ENCODE measurements at regions not wholly inside any gene's neighbourhood (a gene's known extent, or its start where the extent isn't known, plus 50 kb on each side); places are given as distances from the start of the nearest gene placed in this dataset.

DNA sequence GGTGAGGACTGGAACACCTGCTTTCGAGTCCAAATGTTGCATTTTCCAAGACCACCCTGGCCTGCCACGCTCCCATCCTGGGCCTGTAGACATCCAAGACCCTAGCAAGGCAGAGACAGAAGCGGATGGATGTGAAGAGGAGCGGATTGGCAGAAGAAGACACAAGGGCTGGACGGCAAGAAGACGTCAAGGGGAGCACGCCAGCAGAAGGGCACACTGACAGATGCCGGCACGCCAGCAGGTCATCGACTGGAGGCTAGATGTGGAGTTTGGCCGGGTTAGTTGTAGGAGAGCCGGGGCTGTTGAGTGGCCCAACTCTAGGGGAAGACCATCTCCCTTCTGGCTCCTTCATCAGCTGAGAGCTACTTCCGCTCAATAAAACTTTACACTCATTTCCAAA is 251.6 kb downstream of the ZWINT start:
- no peak for TF ChIP-seq EZH2 (IDR thresholded peaks at IDR 0.05; ENCODE audit: low read depth)
- TF ChIP-seq, protein P1, sequence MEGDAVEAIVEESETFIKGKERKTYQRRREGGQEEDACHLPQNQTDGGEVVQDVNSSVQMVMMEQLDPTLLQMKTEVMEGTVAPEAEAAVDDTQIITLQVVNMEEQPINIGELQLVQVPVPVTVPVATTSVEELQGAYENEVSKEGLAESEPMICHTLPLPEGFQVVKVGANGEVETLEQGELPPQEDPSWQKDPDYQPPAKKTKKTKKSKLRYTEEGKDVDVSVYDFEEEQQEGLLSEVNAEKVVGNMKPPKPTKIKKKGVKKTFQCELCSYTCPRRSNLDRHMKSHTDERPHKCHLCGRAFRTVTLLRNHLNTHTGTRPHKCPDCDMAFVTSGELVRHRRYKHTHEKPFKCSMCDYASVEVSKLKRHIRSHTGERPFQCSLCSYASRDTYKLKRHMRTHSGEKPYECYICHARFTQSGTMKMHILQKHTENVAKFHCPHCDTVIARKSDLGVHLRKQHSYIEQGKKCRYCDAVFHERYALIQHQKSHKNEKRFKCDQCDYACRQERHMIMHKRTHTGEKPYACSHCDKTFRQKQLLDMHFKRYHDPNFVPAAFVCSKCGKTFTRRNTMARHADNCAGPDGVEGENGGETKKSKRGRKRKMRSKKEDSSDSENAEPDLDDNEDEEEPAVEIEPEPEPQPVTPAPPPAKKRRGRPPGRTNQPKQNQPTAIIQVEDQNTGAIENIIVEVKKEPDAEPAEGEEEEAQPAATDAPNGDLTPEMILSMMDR (conservative IDR thresholded peaks at IDR 0.05): no peak
- intact Hi-C loops (cut with micrococcal nuclease; ENCODE audit: unreplicated experiment): no loop called here
- H3K9me2 ChIP-seq (ENCODE audit: insufficient read depth): no peaks in the 10 kb centered on the region
- H3K9me3 ChIP-seq (ENCODE audit: insufficient read depth, low read depth): no peaks in the 10 kb centered on the region
- H3K4me1 ChIP-seq (replicated peaks; ENCODE audit: insufficient read depth): no peaks in the 10 kb centered on the region
- H3K4me3 ChIP-seq: no peak overlapping the region
- no peaks in the 10 kb centered on the region for H3K79me2 ChIP-seq (ENCODE audit: low read depth)
- no peak overlapping the region for H3K4me2 ChIP-seq
- no peaks in the 10 kb centered on the region for H4K20me1 ChIP-seq (ENCODE audit: insufficient read depth)
- no TSS peak for BruUV-seq (replicated peaks)
- H3K36me3 ChIP-seq (ENCODE audit: low read depth): no peaks in the 10 kb centered on the region
- no peak overlapping the region for H2AFZ ChIP-seq
- no peaks in the 10 kb centered on the region for H3F3A ChIP-seq (ENCODE audit: insufficient read depth, low read depth)
- H3K27me3 ChIP-seq (ENCODE audit: insufficient read depth, low read depth): no peaks in the 10 kb centered on the region
- ChIA-PET POLR2A (ENCODE audit: unreplicated experiment) (no interaction called here), CTCF (no interaction called here)
- no peak for DNase-seq
- H3K27ac ChIP-seq: no peak overlapping the region

DNA sequence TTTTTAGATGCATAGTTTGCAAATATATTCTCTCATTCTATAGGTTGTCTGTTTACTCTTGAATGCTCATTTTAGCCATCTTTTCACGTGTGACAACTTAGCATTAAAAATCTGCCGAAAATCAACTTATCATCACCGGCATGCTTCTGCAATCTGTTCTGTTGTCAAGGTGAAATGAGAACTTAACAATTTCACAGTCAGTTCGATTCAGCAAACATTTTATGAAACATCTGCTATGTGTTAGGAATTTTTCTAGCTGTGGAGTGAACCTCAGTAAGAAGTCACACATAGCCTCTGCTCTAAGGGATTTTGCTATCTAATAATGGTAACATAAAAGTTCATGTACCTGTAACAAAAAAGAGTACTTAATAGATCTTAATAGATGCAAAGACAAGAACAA is 256.1 kb downstream of the ZWINT start:
- Histone ChIP-seq H3K4me2 (no peak overlapping the region), H3K9me3 (ENCODE audit: insufficient read depth, low read depth) (no peaks in the 10 kb centered on the region), H3K27me3 (ENCODE audit: insufficient read depth, low read depth) (no peaks in the 10 kb centered on the region), H3K36me3 (ENCODE audit: low read depth) (no peaks in the 10 kb centered on the region), H3K27ac (no peak overlapping the region), H3K4me3 (no peak overlapping the region), H2AFZ (no peak overlapping the region), H3K4me1 (replicated peaks; ENCODE audit: insufficient read depth) (no peaks in the 10 kb centered on the region), H4K20me1 (ENCODE audit: insufficient read depth) (no peaks in the 10 kb centered on the region), H3K79me2 (ENCODE audit: low read depth) (no peaks in the 10 kb centered on the region), H3F3A (ENCODE audit: insufficient read depth, low read depth) (no peaks in the 10 kb centered on the region), H3K9me2 (ENCODE audit: insufficient read depth) (no peaks in the 10 kb centered on the region)
- no peak for DNase-seq
- CTCF ChIA-PET: no interaction called here
- TF ChIP-seq EZH2 (IDR thresholded peaks at IDR 0.05; ENCODE audit: low read depth): no peak
- TF ChIP-seq, protein P1 (conservative IDR thresholded peaks at IDR 0.05): no peak
- POLR2A ChIA-PET (ENCODE audit: unreplicated experiment): no interaction called here
- BruUV-seq (replicated peaks): no TSS peak
- intact Hi-C loops (cut with micrococcal nuclease; ENCODE audit: unreplicated experiment): no loop called here

DNA sequence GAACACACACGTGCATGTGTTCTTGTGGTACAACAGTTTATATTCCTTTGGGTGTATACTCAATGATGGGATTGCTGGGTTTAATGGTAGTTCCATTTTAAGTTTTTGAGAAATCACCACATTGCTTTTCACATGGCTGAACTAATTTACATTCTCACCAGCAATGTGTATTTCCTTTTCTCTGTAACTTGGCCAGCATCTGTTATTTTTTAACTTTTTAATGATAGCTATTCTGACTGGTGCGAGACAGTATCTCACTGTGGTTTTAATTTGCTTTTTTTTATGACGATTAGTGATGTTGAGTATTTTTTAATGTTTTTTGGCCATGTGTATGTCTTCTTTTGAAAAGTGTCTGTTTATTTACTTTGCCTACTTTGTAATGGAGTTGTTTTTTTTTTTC is 256.6 kb downstream of the ZWINT start:
- DNase-seq: no peak
- H3K27ac ChIP-seq: no peak overlapping the region
- intact Hi-C loops (cut with micrococcal nuclease; ENCODE audit: unreplicated experiment): no loop called here
- POLR2A ChIA-PET (ENCODE audit: unreplicated experiment): no interaction called here
- no peaks in the 10 kb centered on the region for H4K20me1 ChIP-seq (ENCODE audit: insufficient read depth)
- H3F3A ChIP-seq (ENCODE audit: insufficient read depth, low read depth): no peaks in the 10 kb centered on the region
- H3K4me3 ChIP-seq: no peak overlapping the region
- no TSS peak for BruUV-seq (replicated peaks)
- CTCF ChIA-PET: no interaction called here
- no peaks in the 10 kb centered on the region for H3K79me2 ChIP-seq (ENCODE audit: low read depth)
- no peaks in the 10 kb centered on the region for H3K9me3 ChIP-seq (ENCODE audit: insufficient read depth, low read depth)
- H2AFZ ChIP-seq: no peak overlapping the region
- H3K9me2 ChIP-seq (ENCODE audit: insufficient read depth): no peaks in the 10 kb centered on the region
- no peaks in the 10 kb centered on the region for H3K4me1 ChIP-seq (replicated peaks; ENCODE audit: insufficient read depth)
- H3K36me3 ChIP-seq (ENCODE audit: low read depth): no peaks in the 10 kb centered on the region
- H3K4me2 ChIP-seq: no peak overlapping the region
- TF ChIP-seq EZH2 (IDR thresholded peaks at IDR 0.05; ENCODE audit: low read depth): no peak
- TF ChIP-seq, protein P1 (conservative IDR thresholded peaks at IDR 0.05): no peak
- no peaks in the 10 kb centered on the region for H3K27me3 ChIP-seq (ENCODE audit: insufficient read depth, low read depth)
